ENCODE measurements at regions not wholly inside any gene's neighbourhood (a gene's known extent, or its start where the extent isn't known, plus 50 kb on each side); places are given as distances from the start of the nearest gene placed in this dataset.

GRCh38 chr5:3107156-3107611, 355.7 kb upstream of the IRX2 start:
- TF ChIP-seq, protein P1, sequence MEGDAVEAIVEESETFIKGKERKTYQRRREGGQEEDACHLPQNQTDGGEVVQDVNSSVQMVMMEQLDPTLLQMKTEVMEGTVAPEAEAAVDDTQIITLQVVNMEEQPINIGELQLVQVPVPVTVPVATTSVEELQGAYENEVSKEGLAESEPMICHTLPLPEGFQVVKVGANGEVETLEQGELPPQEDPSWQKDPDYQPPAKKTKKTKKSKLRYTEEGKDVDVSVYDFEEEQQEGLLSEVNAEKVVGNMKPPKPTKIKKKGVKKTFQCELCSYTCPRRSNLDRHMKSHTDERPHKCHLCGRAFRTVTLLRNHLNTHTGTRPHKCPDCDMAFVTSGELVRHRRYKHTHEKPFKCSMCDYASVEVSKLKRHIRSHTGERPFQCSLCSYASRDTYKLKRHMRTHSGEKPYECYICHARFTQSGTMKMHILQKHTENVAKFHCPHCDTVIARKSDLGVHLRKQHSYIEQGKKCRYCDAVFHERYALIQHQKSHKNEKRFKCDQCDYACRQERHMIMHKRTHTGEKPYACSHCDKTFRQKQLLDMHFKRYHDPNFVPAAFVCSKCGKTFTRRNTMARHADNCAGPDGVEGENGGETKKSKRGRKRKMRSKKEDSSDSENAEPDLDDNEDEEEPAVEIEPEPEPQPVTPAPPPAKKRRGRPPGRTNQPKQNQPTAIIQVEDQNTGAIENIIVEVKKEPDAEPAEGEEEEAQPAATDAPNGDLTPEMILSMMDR (IDR thresholded peaks at IDR 0.05): no peak
- TF ChIP-seq E2F6 (IDR thresholded peaks at IDR 0.05; ENCODE audit: borderline replicate concordance, low read depth) (no peak), POLR2A (IDR thresholded peaks at IDR 0.05; ENCODE audit: low read length) (no peak)
- TF ChIP-seq, protein P2, sequence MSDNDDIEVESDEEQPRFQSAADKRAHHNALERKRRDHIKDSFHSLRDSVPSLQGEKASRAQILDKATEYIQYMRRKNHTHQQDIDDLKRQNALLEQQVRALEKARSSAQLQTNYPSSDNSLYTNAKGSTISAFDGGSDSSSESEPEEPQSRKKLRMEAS (IDR thresholded peaks at IDR 0.05): no peak

Data from A549 (cell line).